GM12875 (cell line): ENCODE measurements at regions not wholly inside any gene's neighbourhood (a gene's known extent, or its start where the extent isn't known, plus 50 kb on each side); places are given as distances from the start of the nearest gene placed in this dataset.
"Not testable (repeated sequence)": the region's sequence is repeated elsewhere in the genome, so short reads cannot be mapped to it uniquely, and the experiment has no call there.

ENCODE experiments used
- H3K4me3 ChIP-seq: one replicate; pipeline ENCODE4 v1.5.1; 2011; ENCODE audit warnings: low read depth, low read length, control low read depth

- not testable (repeated sequence) for H3K4me3 ChIP-seq
Measured at GRCh38 chr5:177863822-177864446, 81.2 kb upstream of the FAM153A start.

GRCh38 chr5:177857642-177858200 lies 75.0 kb upstream of the FAM153A start:
- H3K4me3 ChIP-seq = not testable (repeated sequence)

- H3K4me3 ChIP-seq = not testable (repeated sequence)
Measured at GRCh38 chr5:177856474-177856873, 73.8 kb upstream of the FAM153A start.

DNA sequence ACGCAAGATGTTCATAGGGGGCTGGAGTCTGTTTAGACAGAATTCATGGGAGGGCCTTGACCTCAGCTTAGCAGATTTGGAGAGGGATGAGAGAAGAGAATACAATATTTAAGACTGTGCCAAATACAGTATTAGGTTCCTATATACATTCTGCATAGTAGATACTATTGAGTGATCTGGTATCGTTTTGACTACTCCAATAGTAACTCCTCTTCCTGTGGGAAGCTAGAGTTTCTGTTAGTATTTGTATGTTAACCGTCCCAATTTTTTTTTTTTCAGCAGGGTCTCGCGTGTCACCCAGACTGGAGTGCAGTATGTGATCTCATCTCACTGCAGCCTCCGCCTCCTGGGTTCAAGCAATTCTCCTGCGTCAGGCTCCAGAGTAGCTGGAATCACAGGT lies 65.2 kb upstream of the FAM153A start:
- H3K4me3 ChIP-seq = not testable (repeated sequence)

DNA sequence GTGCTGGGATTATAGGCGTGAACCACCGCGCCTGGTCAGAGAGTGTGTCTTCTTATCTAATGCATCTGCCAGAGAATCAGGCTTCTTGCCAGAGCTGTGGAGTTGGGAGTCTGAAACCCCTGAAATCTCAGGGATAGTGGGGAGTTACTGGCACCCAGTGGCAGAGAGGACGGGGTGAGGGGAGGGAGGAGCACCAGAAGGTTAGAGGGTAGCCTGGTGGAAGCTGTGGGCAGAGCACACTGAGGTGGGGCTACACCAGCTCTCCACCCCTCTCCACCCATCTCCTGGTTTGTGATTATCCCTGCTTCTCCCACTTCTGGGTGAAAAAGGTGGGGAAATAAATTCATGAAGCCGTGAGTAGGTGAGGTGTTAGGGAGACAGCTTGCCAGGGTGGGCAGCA lies 63.9 kb upstream of the FAM153A start:
- H3K4me3 ChIP-seq = not testable (repeated sequence)

- not testable (repeated sequence) for H3K4me3 ChIP-seq
Measured at GRCh38 chr5:177845906-177846305, 63.2 kb upstream of the FAM153A start.

DNA sequence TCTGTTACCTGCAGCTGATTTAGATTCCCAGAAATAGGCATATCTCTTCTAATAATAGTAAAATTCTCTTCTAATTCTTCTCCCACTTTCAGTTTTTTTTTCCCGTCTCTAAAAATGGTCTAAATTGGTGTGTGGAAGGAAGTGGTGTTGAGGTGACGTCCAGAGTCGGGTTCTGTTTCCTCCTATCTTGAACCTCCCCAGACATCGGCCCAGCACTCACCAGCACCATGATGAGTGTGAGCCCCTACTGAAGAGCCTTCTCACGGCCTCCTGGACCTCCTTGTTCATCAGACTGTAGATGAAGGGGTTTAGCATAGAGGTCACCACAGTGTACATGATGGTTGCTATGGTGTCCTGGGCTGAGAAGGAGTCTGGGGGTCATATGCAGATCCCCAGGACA lies 53.5 kb upstream of the FAM153A start:
- H3K4me3 ChIP-seq = not testable (repeated sequence)
